ENCODE measurements at regions not wholly inside any gene's neighbourhood (a gene's known extent, or its start where the extent isn't known, plus 50 kb on each side); places are given as distances from the start of the nearest gene placed in this dataset.

DNA sequence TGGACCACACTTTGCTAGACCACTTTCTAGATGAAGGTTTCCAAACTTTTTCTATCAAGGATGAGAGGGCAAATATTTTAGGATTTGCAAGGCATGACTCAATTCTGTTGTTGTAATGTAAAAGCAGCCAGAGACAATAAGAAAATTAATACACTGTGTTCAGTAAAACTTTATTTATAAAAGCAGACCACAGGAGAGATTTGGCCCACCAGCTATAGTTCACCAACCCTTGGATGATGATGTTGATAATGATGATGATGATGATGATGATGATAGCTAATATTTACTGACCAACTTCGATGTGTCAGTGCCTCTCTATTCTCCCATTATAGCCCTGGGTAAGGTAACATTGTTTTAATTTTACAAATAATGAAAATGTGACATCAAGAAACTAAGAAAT lies 156.5 kb downstream of the BTG1 start:
- no peaks in the 10 kb centered on the region for H3K9me3 ChIP-seq (ENCODE audit: control insufficient read depth in 4 of 4, insufficient read depth in 3 of 4, low read length in 3 of 4)
- H3K4me3 ChIP-seq = no peak overlapping the region
- WGBS, 2 donors = 95 to 97% methylated on average over 1 of the region's 1 CpG
- H3K36me3 ChIP-seq (ENCODE audit: control insufficient read depth in 4 of 4, insufficient read depth in 4 of 4, low read length in 4 of 4) = no peaks in the 10 kb centered on the region
- TF ChIP-seq, protein P1, sequence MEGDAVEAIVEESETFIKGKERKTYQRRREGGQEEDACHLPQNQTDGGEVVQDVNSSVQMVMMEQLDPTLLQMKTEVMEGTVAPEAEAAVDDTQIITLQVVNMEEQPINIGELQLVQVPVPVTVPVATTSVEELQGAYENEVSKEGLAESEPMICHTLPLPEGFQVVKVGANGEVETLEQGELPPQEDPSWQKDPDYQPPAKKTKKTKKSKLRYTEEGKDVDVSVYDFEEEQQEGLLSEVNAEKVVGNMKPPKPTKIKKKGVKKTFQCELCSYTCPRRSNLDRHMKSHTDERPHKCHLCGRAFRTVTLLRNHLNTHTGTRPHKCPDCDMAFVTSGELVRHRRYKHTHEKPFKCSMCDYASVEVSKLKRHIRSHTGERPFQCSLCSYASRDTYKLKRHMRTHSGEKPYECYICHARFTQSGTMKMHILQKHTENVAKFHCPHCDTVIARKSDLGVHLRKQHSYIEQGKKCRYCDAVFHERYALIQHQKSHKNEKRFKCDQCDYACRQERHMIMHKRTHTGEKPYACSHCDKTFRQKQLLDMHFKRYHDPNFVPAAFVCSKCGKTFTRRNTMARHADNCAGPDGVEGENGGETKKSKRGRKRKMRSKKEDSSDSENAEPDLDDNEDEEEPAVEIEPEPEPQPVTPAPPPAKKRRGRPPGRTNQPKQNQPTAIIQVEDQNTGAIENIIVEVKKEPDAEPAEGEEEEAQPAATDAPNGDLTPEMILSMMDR (IDR thresholded peaks at IDR 0.05; ENCODE audit: control extremely low read depth, extremely low read depth) = no peak
- H3K9ac ChIP-seq (ENCODE audit: insufficient read depth in 1 of 2, low read length in 2 of 2) = no peak overlapping the region
- H3K4me1 ChIP-seq (ENCODE audit: control insufficient read depth in 5 of 5, insufficient read depth in 5 of 5, low read length in 5 of 5) = peaks cover 0 to 46% (median 0%) of the 10 kb centered on the region in 5 donors
- ATAC-seq (ENCODE audit: insufficient read depth, low FRiP score) = no peak
- no peak overlapping the region for H3K27ac ChIP-seq (ENCODE audit: low read depth in 1 of 2, low read length in 1 of 2)
- no peak for DNase-seq
- H3K27me3 ChIP-seq (ENCODE audit: control insufficient read depth in 3 of 3, insufficient read depth in 3 of 3, low read length in 2 of 3) = no peaks in the 10 kb centered on the region

DNA sequence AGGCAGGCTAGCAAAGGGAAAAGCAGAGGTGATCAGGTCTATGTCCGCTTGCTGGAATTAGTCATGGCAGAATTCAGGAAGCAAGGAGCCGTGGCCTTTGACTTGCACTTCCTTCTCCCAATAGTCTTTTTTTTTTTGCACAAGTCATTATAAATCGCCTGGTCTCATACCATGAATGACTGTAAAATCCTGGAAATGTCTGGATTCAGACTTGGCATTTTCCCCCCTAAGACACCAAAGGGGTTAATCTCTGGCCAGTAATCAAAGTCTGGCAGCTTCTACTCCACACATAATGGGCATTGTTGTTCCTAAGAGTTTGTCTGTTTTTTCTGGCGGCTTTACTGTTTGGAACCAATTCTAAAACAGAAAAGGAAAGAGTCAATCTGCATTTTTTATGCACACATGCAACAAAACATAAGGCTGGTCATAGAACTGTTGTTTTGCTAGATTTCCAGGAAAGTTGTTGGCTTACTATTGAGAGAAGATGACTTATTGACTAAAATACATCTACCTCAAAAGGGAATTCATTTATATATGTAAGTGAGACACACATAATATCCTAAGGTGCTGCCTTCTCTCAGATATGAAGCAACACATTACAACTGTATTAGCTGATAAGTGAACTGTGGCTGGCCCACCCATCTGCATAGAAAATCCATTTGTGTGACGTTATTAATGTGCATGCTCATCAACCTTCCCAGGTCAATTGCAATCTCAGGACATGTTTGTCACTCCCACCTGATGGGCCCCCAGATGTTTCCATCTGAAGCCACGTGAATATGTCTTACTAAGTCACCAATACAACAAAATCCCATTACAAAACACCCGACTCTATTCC lies 157.3 kb downstream of the BTG1 start:
- no peak for ATAC-seq (ENCODE audit: insufficient read depth, low FRiP score)
- no peak overlapping the region for H3K9ac ChIP-seq (ENCODE audit: insufficient read depth in 1 of 2, low read length in 2 of 2)
- H3K4me1 ChIP-seq (ENCODE audit: control insufficient read depth in 5 of 5, insufficient read depth in 5 of 5, low read length in 5 of 5) = peaks cover 0 to 50% (median 0%) of the 10 kb centered on the region in 5 donors
- no peaks in the 10 kb centered on the region for H3K27me3 ChIP-seq (ENCODE audit: control insufficient read depth in 3 of 3, insufficient read depth in 3 of 3, low read length in 2 of 3)
- no peak overlapping the region for H3K27ac ChIP-seq (ENCODE audit: low read depth in 1 of 2, low read length in 1 of 2)
- H3K36me3 ChIP-seq (ENCODE audit: control insufficient read depth in 4 of 4, insufficient read depth in 4 of 4, low read length in 4 of 4) = no peaks in the 10 kb centered on the region
- 73% methylated on average over 7 of the region's 7 CpGs for WGBS, 2 donors
- DNase-seq = peak in 2 of 3 donors; percentile 73 to 78
- TF ChIP-seq, protein P1 (IDR thresholded peaks at IDR 0.05; ENCODE audit: control extremely low read depth, extremely low read depth) = no peak
- H3K9me3 ChIP-seq (ENCODE audit: control insufficient read depth in 4 of 4, insufficient read depth in 3 of 4, low read length in 3 of 4) = no peaks in the 10 kb centered on the region
- no peak overlapping the region for H3K4me3 ChIP-seq

DNA sequence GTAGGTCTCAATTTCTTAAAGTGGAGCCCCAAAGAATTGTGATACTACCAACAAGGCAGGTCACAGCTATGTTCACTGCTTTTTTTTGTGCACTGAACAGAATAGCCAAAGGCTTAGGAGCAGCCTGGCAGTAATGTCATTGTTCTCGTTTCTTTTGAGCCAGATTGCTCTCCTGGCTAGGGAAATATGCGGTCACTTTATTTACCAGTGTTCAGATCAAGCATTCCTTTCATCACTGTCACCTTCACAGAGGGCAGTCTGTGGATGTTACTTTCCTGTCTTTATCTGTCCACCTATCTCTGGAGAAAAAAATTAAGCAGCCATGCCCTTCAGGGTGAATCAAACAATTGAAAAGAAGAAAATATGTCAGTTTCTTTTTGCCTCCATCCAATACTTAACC lies 159.6 kb downstream of the BTG1 start:
- no peak overlapping the region for H3K9ac ChIP-seq (ENCODE audit: insufficient read depth in 1 of 2, low read length in 2 of 2)
- H3K4me3 ChIP-seq = no peak overlapping the region
- no peaks in the 10 kb centered on the region for H3K9me3 ChIP-seq (ENCODE audit: control insufficient read depth in 4 of 4, insufficient read depth in 3 of 4, low read length in 3 of 4)
- TF ChIP-seq, protein P1 (IDR thresholded peaks at IDR 0.05; ENCODE audit: control extremely low read depth, extremely low read depth) = no peak
- H3K4me1 ChIP-seq (ENCODE audit: control insufficient read depth in 5 of 5, insufficient read depth in 5 of 5, low read length in 5 of 5) = peaks cover 0 to 43% (median 0%) of the 10 kb centered on the region in 5 donors
- DNase-seq (no peak), ATAC-seq (ENCODE audit: insufficient read depth, low FRiP score) (no peak)
- H3K36me3 ChIP-seq (ENCODE audit: control insufficient read depth in 4 of 4, insufficient read depth in 4 of 4, low read length in 4 of 4) = no peaks in the 10 kb centered on the region
- 57 to 70% methylated on average over 2 of the region's 2 CpGs for WGBS, 2 donors
- no peaks in the 10 kb centered on the region for H3K27me3 ChIP-seq (ENCODE audit: control insufficient read depth in 3 of 3, insufficient read depth in 3 of 3, low read length in 2 of 3)
- H3K27ac ChIP-seq (ENCODE audit: low read depth in 1 of 2, low read length in 1 of 2) = no peak overlapping the region
